WTC11 (cell line): ENCODE measurements at regions not wholly inside any gene's neighbourhood (a gene's known extent, or its start where the extent isn't known, plus 50 kb on each side); places are given as distances from the start of the nearest gene placed in this dataset.

Experiments
- ATAC-seq: fragments of 200-7000 bp; cut with Tn5 transposase; 2 replicates; pipeline ENCODE4 v1.10.0; 2021; ENCODE audit warnings: mild to moderate bottlenecking, moderate library complexity
- CTCF ChIA-PET: fragments of 300-600 bp; sonication (Branson Sonifier 250); formaldehyde crosslinking; loops from one replicate; lab custom pipeline; 2021; ENCODE audit warnings: antibody characterized with exemption; lab: Charles Lee
- POLR2A ChIA-PET: fragments of 350-600 bp; sonication (Branson Sonifier 250); formaldehyde crosslinking; loops from one replicate; lab custom pipeline; 2021; ENCODE audit warnings: antibody characterized with exemption; lab: Charles Lee
- DNase-seq: peaks from one replicate; pipeline ENCODE4 v3.0.0; 2021; ENCODE audit warnings: low spot score
- H3K27ac Mint-ChIP-seq: 2 replicates; pipeline ENCODE4 v1.8.0; 2021; ENCODE audit warnings: mixed read lengths
- H3K27me3 Mint-ChIP-seq: 2 replicates; pipeline ENCODE4 v1.8.0; 2021; ENCODE audit warnings: low read depth, mild to moderate bottlenecking, moderate library complexity, mixed read lengths
- H3K36me3 Mint-ChIP-seq: 2 replicates; pipeline ENCODE4 v1.8.0; 2021; ENCODE audit warnings: mixed read lengths
- H3K4me1 Mint-ChIP-seq: 2 replicates; pipeline ENCODE4 v1.8.0; 2022; ENCODE audit warnings: mixed read lengths
- H3K4me3 Mint-ChIP-seq: 2 replicates; pipeline ENCODE4 v1.8.0; 2021; ENCODE audit warnings: mild to moderate bottlenecking, moderate library complexity, mixed read lengths
- H3K9me3 Mint-ChIP-seq: 2 replicates; pipeline ENCODE4 v1.8.0; 2021; ENCODE audit warnings: mixed read lengths
- AR ChIP-seq: fragments of 250-450 bp; sonication (Bioruptor Pico); IDR thresholded peaks from 2 replicates; pipeline ENCODE4 v1.9.0; 2021; ENCODE audit warnings: mild to moderate bottlenecking
- ATF3 ChIP-seq: sonication (generic); formaldehyde crosslinking; conservative IDR thresholded peaks from 2 replicates; pipeline ENCODE4 v1.8.1; 2022; ENCODE audit warnings: mild to moderate bottlenecking, missing genetic modification reagents
- ATF6 ChIP-seq: sonication (generic); formaldehyde crosslinking; IDR thresholded peaks from 2 replicates; pipeline ENCODE4 v1.8.1; 2023; ENCODE audit warnings: mild to moderate bottlenecking, missing genetic modification reagents
- CDX4 ChIP-seq: fragments of 250-450 bp; sonication (Bioruptor Pico); IDR thresholded peaks from 2 replicates; pipeline ENCODE4 v1.9.0; 2021; ENCODE audit warnings: moderate library complexity, mild to moderate bottlenecking, inconsistent platforms, borderline replicate concordance
- EMX1 ChIP-seq: fragments of 250-450 bp; sonication (Bioruptor Pico); IDR thresholded peaks from 2 replicates; pipeline ENCODE4 v1.8.0; 2021; ENCODE audit warnings: mild to moderate bottlenecking
- FOXK1 ChIP-seq: sonication (generic); formaldehyde crosslinking; IDR thresholded peaks from 2 replicates; pipeline ENCODE4 v1.8.0; 2022; ENCODE audit warnings: mild to moderate bottlenecking, moderate library complexity, missing genetic modification reagents
- FOXP1 ChIP-seq: sonication (generic); formaldehyde crosslinking; IDR thresholded peaks from 2 replicates; pipeline ENCODE4 v1.8.0; 2022; ENCODE audit warnings: missing genetic modification reagents, mild to moderate bottlenecking, moderate library complexity, borderline replicate concordance
- GRHL2 ChIP-seq: fragments of 250-450 bp; sonication (Bioruptor Pico); IDR thresholded peaks from 2 replicates; pipeline ENCODE4 v1.8.0; 2022; ENCODE audit warnings: mild to moderate bottlenecking, moderate library complexity; ENCODE audit not compliant: insufficient replicate concordance, severe bottlenecking
- MYBL2 ChIP-seq: sonication (generic); formaldehyde crosslinking; IDR thresholded peaks from 2 replicates; pipeline ENCODE4 v1.8.1; 2023; ENCODE audit warnings: mild to moderate bottlenecking, moderate library complexity, missing genetic modification reagents
- NFE2L1 ChIP-seq: sonication (generic); formaldehyde crosslinking; IDR thresholded peaks from 2 replicates; pipeline ENCODE4 v1.8.1; 2023; ENCODE audit warnings: missing genetic modification reagents
- PRDM15 ChIP-seq: sonication (generic); formaldehyde crosslinking; IDR thresholded peaks from 2 replicates; pipeline ENCODE4 v1.8.0; 2022; ENCODE audit warnings: missing genetic modification reagents
- TEAD4 ChIP-seq: sonication (generic); formaldehyde crosslinking; IDR thresholded peaks from 2 replicates; pipeline ENCODE4 v1.8.0; 2022; ENCODE audit warnings: mild to moderate bottlenecking, missing genetic modification reagents
- TP53 ChIP-seq: sonication (generic); formaldehyde crosslinking; IDR thresholded peaks from 2 replicates; pipeline ENCODE4 v1.8.1; 2023; ENCODE audit warnings: mild to moderate bottlenecking, missing genetic modification reagents
- ZNF138 ChIP-seq: sonication (generic); formaldehyde crosslinking; conservative IDR thresholded peaks from 2 replicates; pipeline ENCODE4 v1.8.1; 2022; ENCODE audit warnings: mild to moderate bottlenecking, moderate library complexity, missing genetic modification reagents
- ZNF396 ChIP-seq: fragments of 250-450 bp; sonication (Bioruptor Pico); IDR thresholded peaks from 2 replicates; pipeline ENCODE4 v1.8.0; 2021; ENCODE audit warnings: mild to moderate bottlenecking, moderate library complexity, borderline replicate concordance
- ZNF416 ChIP-seq: fragments of 250-450 bp; sonication (Bioruptor Pico); IDR thresholded peaks from 2 replicates; pipeline ENCODE4 v1.9.0; 2021; ENCODE audit warnings: mild to moderate bottlenecking, inconsistent platforms
- ZNF423 ChIP-seq: fragments of 250-450 bp; sonication (Bioruptor Pico); IDR thresholded peaks from 2 replicates; pipeline ENCODE4 v2.1.2; 2022; ENCODE audit warnings: mild to moderate bottlenecking, moderate library complexity
- ZNF532 ChIP-seq: fragments of 250-450 bp; sonication (Bioruptor Pico); IDR thresholded peaks from 2 replicates; pipeline ENCODE4 v1.9.0; 2021; ENCODE audit warnings: mild to moderate bottlenecking, borderline replicate concordance
- ZSCAN18 ChIP-seq: fragments of 250-450 bp; sonication (Bioruptor Pico); IDR thresholded peaks from 2 replicates; pipeline ENCODE4 v2.1.2; 2022; ENCODE audit warnings: mild to moderate bottlenecking, moderate library complexity

- peaks cover 53% of the 10 kb centered on the region for H3K9me3 Mint-ChIP-seq
- ChIA-PET CTCF (no interaction called here), POLR2A (no interaction called here)
- H3K4me3 Mint-ChIP-seq, result no peak overlapping the region
- ATAC-seq, result no peak
- peaks cover 10% of the 10 kb centered on the region for H3K27me3 Mint-ChIP-seq
- H3K4me1 Mint-ChIP-seq, result no peaks in the 10 kb centered on the region
- DNase-seq, result no peak
- no peak for TF ChIP-seq GRHL2
- no peak for TF ChIP-seq MYBL2 (CRISPR knock-in tag)
- no peak for TF ChIP-seq NFE2L1 (CRISPR knock-in tag)
- no peak for TF ChIP-seq ZNF138 (CRISPR knock-in tag)
- TF ChIP-seq ZNF423, result no peak
- TF ChIP-seq AR (CRISPR knock-in tag), result no peak
- TF ChIP-seq ZNF396 (CRISPR knock-in tag), result no peak
- no peak for TF ChIP-seq ZNF532
- TF ChIP-seq CDX4 (CRISPR knock-in tag), result no peak
- no peak for TF ChIP-seq EMX1 (CRISPR knock-in tag)
- TF ChIP-seq FOXK1 (CRISPR knock-in tag), result no peak
- no peak for TF ChIP-seq ATF6
- no peak for TF ChIP-seq TP53 (CRISPR knock-in tag)
- no peak overlapping the region for H3K27ac Mint-ChIP-seq
- H3K36me3 Mint-ChIP-seq, result peaks cover 25% of the 10 kb centered on the region
These were observed 1019.8 kb downstream of the GALC start for GRCh38 chr14:86973177-86973576.

- ChIA-PET CTCF (no interaction called here), POLR2A (no interaction called here)
- ATAC-seq, result no peak
- TF ChIP-seq FOXP1 (CRISPR knock-in tag) (no peak), TEAD4 (CRISPR knock-in tag) (no peak), ATF3 (CRISPR knock-in tag) (no peak), PRDM15 (CRISPR knock-in tag) (no peak), ZNF416 (no peak), ZSCAN18 (CRISPR knock-in tag) (no peak)
- Mint-ChIP-seq H3K36me3 (peaks cover 25% of the 10 kb centered on the region), H3K27ac (no peak overlapping the region), H3K9me3 (peaks cover 51% of the 10 kb centered on the region), H3K4me1 (no peaks in the 10 kb centered on the region), H3K4me3 (no peak overlapping the region), H3K27me3 (peaks cover 7% of the 10 kb centered on the region; the same call in 1 of the 2 replicates)
- DNase-seq, result no peak
These were observed 1021.7 kb downstream of the GALC start for GRCh38 chr14:86971292-86971691.
